HepG2 (cell line): ENCODE measurements at regions not wholly inside any gene's neighbourhood (a gene's known extent, or its start where the extent isn't known, plus 50 kb on each side); places are given as distances from the start of the nearest gene placed in this dataset.
"Not testable (repeated sequence)": the region's sequence is repeated elsewhere in the genome, so short reads cannot be mapped to it uniquely, and the experiment has no call there.

Source experiments
- ATAC-seq: fragments of 200-7000 bp; cut with Tn5 transposase; 3 replicates; pipeline ENCODE4 v1.9.1; 2020; ENCODE audit warnings: mild to moderate bottlenecking, moderate library complexity
- BruUV-seq: library from RNA; stranded (reverse); fragments of 400-500 nt; replicated peaks from 2 replicates; lab custom pipeline; 2021; lab: Mats Ljungman, UMichigan
- CTCF ChIA-PET: fragments of 300-600 bp; formaldehyde crosslinking; extraction: SDS; loops from one replicate; lab custom pipeline; 2021; ENCODE audit warnings: low total read pairs, inconsistent platforms, low intra/inter-chr PET ratio; lab: Yijun Ruan, JAX
- POLR2A ChIA-PET: fragments of 350-600 bp; sonication (Branson Sonifier 250); formaldehyde crosslinking; loops from one replicate; lab custom pipeline; 2020; ENCODE audit warnings: antibody characterized with exemption, inconsistent platforms; lab: Yijun Ruan, JAX
- DNase-seq: peaks from one replicate; pipeline ENCODE4 v3.0.0-alpha.2; 2015; ENCODE audit warnings: low spot score
- FAIRE-seq: peaks from 3 replicates; lab custom pipeline; 2011; peaks lifted over from hg19 to GRCh38; lab: Jason Lieb, UNC
- H2AFZ ChIP-seq: one replicate; pipeline ENCODE4 v1.6.1; 2011; ENCODE audit warnings: low read length, inconsistent platforms
- H3K27ac ChIP-seq: fragments of 300-600 bp; 3 replicates; pipeline ENCODE4 v1.8.0; 2011; ENCODE audit warnings: mixed run types, mild to moderate bottlenecking, mixed read lengths, low read length, inconsistent platforms; ENCODE audit not compliant: insufficient read depth; ENCODE audit errors: extremely low read length
- H3K27me3 ChIP-seq, 2 experiments: fragments of 200-600 bp in 1 of 2; 2 replicates in 1 of 2; 3 replicates in 1 of 2; pipeline versions ENCODE4 v1.6.0 to v1.8.0; 2011; ENCODE audit warnings: low read length in 2 of 2, mild to moderate bottlenecking in 2 of 2, moderate library complexity in 2 of 2, inconsistent platforms in 1 of 2; ENCODE audit not compliant: insufficient read depth in 2 of 2, control insufficient read depth in 1 of 2
- H3K36me3 ChIP-seq, 2 experiments: fragments of 200-600 bp in 1 of 2; replicated peaks in 1 of 2; 2 replicates in 1 of 2; 3 replicates in 1 of 2; pipeline versions ENCODE4 v1.5.1 to v1.8.0; 2011; ENCODE audit warnings: low read length in 2 of 2, inconsistent platforms in 1 of 2; ENCODE audit not compliant: insufficient read depth in 2 of 2, control insufficient read depth in 1 of 2
- H3K4me1 ChIP-seq: 2 replicates; pipeline ENCODE4 v1.5.1; 2012; ENCODE audit warnings: low read length, inconsistent platforms; ENCODE audit not compliant: insufficient read depth
- H3K4me2 ChIP-seq: 2 replicates; pipeline ENCODE4 v1.6.0; 2011; ENCODE audit warnings: low read depth, low read length, inconsistent platforms
- H3K4me3 ChIP-seq, 3 experiments: fragments of 200-600 bp in 1 of 3; sonication (generic), shearing (Covaris generic) in 1 of 3; replicated peaks in 1 of 3; 2 replicates each; pipeline ENCODE4 v1.5.1; 2011 to 2016; ENCODE audit warnings: low read length in 3 of 3, inconsistent platforms in 2 of 3, low read depth in 2 of 3, mild to moderate bottlenecking in 2 of 3, control low read depth in 1 of 3, mixed read lengths in 1 of 3; ENCODE audit not compliant: insufficient read depth in 1 of 3
- H3K79me2 ChIP-seq: one replicate; pipeline ENCODE4 v1.6.1; 2011; ENCODE audit warnings: low read length, inconsistent platforms; ENCODE audit not compliant: insufficient read depth
- H3K9ac ChIP-seq: 2 replicates; pipeline ENCODE4 v1.6.0; 2011; ENCODE audit warnings: mild to moderate bottlenecking, low read depth, low read length, inconsistent platforms; ENCODE audit not compliant: insufficient read depth
- H3K9me3 ChIP-seq: 2 replicates; pipeline ENCODE4 v1.5.1; 2012; ENCODE audit warnings: mild to moderate bottlenecking, low read length
- H4K20me1 ChIP-seq: 2 replicates; pipeline ENCODE4 v1.6.0; 2011; ENCODE audit warnings: inconsistent platforms, mild to moderate bottlenecking, low read length, moderate library complexity; ENCODE audit not compliant: insufficient read depth
- CBX2 ChIP-seq, 2 experiments: fragments of 200-600 bp in 1 of 2; sonication (generic); formaldehyde crosslinking in 1 of 2; IDR thresholded peaks; 2 replicates each; pipeline versions ENCODE4 v1.7.0 to v1.8.1; 2018 to 2022; ENCODE audit warnings: low read depth in 2 of 2, low read length in 1 of 2, mild to moderate bottlenecking in 1 of 2, missing genetic modification reagents in 1 of 2
- DR1 ChIP-seq: sonication (generic); formaldehyde crosslinking; IDR thresholded peaks from 2 replicates; pipeline ENCODE4 v1.8.0; 2021; ENCODE audit warnings: mild to moderate bottlenecking, missing genetic modification reagents, inconsistent platforms
- NRL ChIP-seq: sonication (generic); formaldehyde crosslinking; IDR thresholded peaks from 2 replicates; pipeline ENCODE4 v1.5.0; 2020; ENCODE audit warnings: missing genetic modification reagents, mild to moderate bottlenecking, moderate library complexity, borderline replicate concordance
- ZNF337 ChIP-seq: sonication (generic); formaldehyde crosslinking; IDR thresholded peaks from 2 replicates; pipeline ENCODE4 v1.5.1; 2020; ENCODE audit warnings: missing genetic modification reagents, low read depth, mild to moderate bottlenecking, borderline replicate concordance
- WGBS: methylation state at CpG from one replicate; pipeline ENCODE4 v1.1.6; 2017; ENCODE audit warnings: low lambda C conversion rate; 5-methylcytosine and 5-hydroxymethylcytosine counted together
- in situ Hi-C: cut with HindIII; loops from 2 replicates; pipeline ENCODE4 v1.10.0; 2017; ENCODE audit warnings: low pct_unique_long_range_greater_than_20kb; ENCODE audit not compliant: extremely low pct_ligation_motif_present
- intact Hi-C: fragments of 100-400 bp; cut with micrococcal nuclease; formaldehyde crosslinking; loops from one replicate; pipeline ENCODE4 v1.10.0; 2022; ENCODE audit not compliant: unreplicated experiment
- TF ChIP-seq, protein P1 (sequence below): sonication (generic); formaldehyde crosslinking; IDR thresholded peaks from 2 replicates; pipeline ENCODE4 v1.4.0; 2020; ENCODE audit warnings: low read depth, mild to moderate bottlenecking, missing genetic modification reagents
- TF ChIP-seq, protein P2 (sequence below): sonication (generic); formaldehyde crosslinking; IDR thresholded peaks from 2 replicates; pipeline ENCODE4 v1.4.0; 2020; ENCODE audit warnings: mild to moderate bottlenecking, missing genetic modification reagents

DNA sequence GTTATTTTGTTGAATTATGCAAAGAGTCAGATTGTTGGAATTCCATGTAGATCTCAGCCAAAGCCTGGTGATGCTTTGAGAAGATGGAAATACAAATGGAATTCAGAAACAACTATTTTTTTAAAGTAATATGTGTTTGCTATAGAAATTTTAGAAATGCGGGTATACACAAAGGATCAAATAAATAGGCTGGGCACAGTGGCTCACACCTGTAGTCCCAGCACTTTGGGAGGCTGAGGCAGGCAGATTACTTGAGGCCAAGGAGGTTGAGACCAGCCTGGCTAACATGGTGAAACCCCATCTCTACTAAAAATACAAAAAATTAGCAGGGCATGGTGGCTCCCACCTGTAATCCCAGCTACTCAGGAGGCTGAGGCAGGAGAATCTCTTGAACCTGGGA, 155.1 kb downstream of the MYCN start:
- POLR2A ChIA-PET = interaction anchor here (1.7 kb wide), 1 partner anchor 9 kb away, joined by 6 read pairs; no protein-coding TSS in a partner anchor
- CTCF ChIA-PET = not testable (repeated sequence)

DNA sequence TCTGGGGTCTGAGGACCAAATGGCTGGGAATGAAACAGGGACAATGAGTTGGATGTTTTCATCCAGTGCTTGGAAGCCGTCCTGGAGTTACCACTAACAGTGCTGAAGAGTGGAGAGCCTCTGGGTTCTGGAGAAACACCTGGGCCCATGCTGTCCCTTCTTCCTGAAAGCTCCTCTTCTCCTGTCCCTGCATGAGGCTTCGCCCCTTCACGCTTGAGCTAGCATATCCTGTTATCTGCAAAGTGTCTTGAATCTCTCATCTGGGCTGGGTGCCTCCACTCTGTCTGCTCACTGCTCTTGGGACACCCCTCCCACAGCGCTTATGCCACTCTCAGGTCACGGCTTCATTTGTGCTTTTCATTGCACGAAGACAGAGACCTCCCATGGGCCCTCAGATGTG, 154.5 kb downstream of the MYCN start:
- in situ Hi-C loops = no loop called here
- H3K27ac ChIP-seq = no peak overlapping the region
- H3K4me2 ChIP-seq = peak overlapping the region; percentile 26
- H4K20me1 ChIP-seq = no peaks in the 10 kb centered on the region
- H3K4me3 ChIP-seq = no peak overlapping the region
- ATAC-seq (no peak), DNase-seq (no peak), FAIRE-seq (no peak)
- no peaks in the 10 kb centered on the region for H3K36me3 ChIP-seq
- POLR2A ChIA-PET = interaction anchor here (1.1 to 1.7 kb wide), 2 partner anchors 10 to 23 kb away, joined by 3 to 6 read pairs; no protein-coding TSS in a partner anchor
- peaks cover 72% of the 10 kb centered on the region for H3K4me1 ChIP-seq
- intact Hi-C loops = loop anchor here (5.0 kb wide), 1 partner anchor 153 kb away; the partner anchor contains the start of gene MYCN
- H3K79me2 ChIP-seq = no peaks in the 10 kb centered on the region
- no peak overlapping the region for H3K9ac ChIP-seq
- CTCF ChIA-PET = no interaction called here
- no peaks in the 10 kb centered on the region for H3K9me3 ChIP-seq
- no peak overlapping the region for H2AFZ ChIP-seq
- 24% methylated on average over 6 of the region's 6 CpGs for WGBS
- no TSS peak for BruUV-seq
- H3K27me3 ChIP-seq = no peaks in the 10 kb centered on the region; a peak in 1 of 5 replicates
- TF ChIP-seq ZNF337 (no peak), CBX2 (IDR thresholded peaks at IDR 0.05; ENCODE audit: low read depth, low read length) (no peak), CBX2 (CRISPR knock-in tag; IDR thresholded peaks at IDR 0.05; ENCODE audit: low read depth) (no peak), NRL (CRISPR knock-in tag) (peak; percentile 57; the same call in 1 of the 2 replicates), DR1 (CRISPR knock-in tag) (no peak)
- TF ChIP-seq, protein P1, sequence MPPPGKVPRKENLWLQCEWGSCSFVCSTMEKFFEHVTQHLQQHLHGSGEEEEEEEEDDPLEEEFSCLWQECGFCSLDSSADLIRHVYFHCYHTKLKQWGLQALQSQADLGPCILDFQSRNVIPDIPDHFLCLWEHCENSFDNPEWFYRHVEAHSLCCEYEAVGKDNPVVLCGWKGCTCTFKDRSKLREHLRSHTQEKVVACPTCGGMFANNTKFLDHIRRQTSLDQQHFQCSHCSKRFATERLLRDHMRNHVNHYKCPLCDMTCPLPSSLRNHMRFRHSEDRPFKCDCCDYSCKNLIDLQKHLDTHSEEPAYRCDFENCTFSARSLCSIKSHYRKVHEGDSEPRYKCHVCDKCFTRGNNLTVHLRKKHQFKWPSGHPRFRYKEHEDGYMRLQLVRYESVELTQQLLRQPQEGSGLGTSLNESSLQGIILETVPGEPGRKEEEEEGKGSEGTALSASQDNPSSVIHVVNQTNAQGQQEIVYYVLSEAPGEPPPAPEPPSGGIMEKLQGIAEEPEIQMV = 0 out of 2 replicates have a peak, but pooled peaks have one; percentile 7
- TF ChIP-seq, protein P2, sequence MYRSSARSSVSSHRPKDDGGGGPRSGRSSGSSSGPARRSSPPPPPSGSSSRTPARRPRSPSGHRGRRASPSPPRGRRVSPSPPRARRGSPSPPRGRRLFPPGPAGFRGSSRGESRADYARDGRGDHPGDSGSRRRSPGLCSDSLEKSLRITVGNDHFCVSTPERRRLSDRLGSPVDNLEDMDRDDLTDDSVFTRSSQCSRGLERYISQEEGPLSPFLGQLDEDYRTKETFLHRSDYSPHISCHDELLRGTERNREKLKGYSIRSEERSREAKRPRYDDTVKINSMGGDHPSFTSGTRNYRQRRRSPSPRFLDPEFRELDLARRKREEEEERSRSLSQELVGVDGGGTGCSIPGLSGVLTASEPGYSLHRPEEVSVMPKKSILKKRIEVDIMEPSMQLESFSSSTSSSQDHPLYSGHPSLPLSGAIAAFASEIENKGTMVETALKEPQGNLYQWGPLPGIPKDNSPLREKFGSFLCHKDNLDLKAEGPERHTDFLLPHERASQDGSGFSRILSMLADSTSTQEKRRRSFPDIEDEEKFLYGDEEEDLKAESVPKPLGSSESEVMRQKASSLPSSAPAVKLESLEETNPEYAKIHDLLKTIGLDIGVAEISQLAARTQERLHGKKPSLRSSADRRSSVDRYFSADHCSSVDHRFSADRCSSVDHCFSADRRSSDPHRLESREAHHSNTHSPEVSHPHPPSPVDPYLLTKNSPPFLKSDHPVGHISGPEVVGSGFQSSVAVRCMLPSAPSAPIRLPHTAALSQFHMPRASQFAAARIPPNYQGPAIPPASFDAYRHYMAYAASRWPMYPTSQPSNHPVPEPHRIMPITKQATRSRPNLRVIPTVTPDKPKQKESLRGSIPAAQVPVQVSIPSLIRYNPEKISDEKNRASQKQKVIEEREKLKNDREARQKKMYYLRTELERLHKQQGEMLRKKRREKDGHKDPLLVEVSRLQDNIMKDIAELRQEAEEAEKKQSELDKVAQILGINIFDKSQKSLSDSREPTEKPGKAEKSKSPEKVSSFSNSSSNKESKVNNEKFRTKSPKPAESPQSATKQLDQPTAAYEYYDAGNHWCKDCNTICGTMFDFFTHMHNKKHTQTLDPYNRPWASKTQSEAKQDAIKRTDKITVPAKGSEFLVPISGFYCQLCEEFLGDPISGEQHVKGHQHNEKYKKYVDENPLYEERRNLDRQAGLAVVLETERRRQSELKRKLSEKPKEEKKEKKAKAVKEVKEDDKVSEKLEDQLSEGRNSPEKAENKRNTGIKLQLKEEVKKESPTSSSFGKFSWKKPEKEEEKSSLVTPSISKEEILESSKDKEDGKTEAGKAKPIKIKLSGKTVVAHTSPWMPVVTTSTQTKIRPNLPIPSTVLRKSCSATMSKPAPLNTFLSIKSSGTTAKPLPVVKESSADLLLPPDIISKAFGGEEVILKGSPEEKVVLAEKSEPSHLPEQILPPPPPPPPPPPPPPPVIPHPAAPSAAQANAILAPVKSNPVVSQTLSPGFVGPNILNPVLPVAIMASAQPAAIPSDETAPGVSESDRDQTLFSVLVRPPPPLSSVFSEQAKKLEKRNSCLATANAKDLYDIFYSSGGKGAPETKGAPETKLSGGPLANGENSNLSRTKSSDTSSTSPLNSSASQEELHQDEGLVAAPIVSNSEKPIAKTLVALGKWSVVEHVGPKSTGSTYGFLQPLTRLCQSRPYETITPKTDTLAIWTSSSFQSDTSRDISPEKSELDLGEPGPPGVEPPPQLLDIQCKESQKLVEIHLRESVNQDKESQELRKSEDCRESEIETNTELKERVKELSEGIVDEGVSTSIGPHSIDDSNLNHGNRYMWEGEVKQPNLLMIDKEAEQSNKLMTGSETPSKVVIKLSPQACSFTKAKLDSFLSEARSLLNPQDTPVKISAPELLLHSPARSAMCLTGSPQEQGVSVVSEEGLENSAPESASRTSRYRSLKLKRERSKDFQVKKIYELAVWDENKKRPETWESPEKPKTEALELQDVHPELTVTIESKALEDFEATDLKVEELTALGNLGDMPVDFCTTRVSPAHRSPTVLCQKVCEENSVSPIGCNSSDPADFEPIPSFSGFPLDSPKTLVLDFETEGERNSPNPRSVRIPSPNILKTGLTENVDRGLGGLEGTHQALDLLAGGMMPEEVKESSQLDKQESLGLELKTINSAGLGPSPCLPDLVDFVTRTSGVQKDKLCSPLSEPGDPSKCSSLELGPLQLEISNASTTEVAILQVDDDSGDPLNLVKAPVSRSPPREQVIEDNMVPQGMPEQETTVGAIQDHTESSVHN = peak; percentile 9; the same call in 1 of the 2 replicates

More for the DNA sequence above, 155.1 kb downstream of the MYCN start:
- H2AFZ ChIP-seq, H3K4me3 ChIP-seq, H3K27ac ChIP-seq, H3K9ac ChIP-seq, in situ Hi-C loops, FAIRE-seq, ATAC-seq, H3K36me3 ChIP-seq, H4K20me1 ChIP-seq, H3K79me2 ChIP-seq, H3K9me3 ChIP-seq, BruUV-seq, H3K4me2 ChIP-seq, DNase-seq, intact Hi-C loops, H3K27me3 ChIP-seq: not testable (repeated sequence)
- H3K4me1 ChIP-seq = peaks cover 72% of the 10 kb centered on the region
- 92% methylated on average over 1 of the region's 1 CpG for WGBS
